ENCODE measurements at regions not wholly inside any gene's neighbourhood (a gene's known extent, or its start where the extent isn't known, plus 50 kb on each side); places are given as distances from the start of the nearest gene placed in this dataset.

- TF ChIP-seq ZSCAN30 (tag by site-specific recombination; IDR thresholded peaks at IDR 0.05): no peak
- TF ChIP-seq, protein P1, sequence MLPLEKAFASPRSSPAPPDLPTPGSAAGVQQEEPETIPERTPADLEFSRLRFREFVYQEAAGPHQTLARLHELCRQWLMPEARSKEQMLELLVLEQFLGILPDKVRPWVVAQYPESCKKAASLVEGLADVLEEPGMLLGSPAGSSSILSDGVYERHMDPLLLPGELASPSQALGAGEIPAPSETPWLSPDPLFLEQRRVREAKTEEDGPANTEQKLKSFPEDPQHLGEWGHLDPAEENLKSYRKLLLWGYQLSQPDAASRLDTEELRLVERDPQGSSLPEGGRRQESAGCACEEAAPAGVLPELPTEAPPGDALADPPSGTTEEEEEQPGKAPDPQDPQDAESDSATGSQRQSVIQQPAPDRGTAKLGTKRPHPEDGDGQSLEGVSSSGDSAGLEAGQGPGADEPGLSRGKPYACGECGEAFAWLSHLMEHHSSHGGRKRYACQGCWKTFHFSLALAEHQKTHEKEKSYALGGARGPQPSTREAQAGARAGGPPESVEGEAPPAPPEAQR (tag by site-specific recombination; IDR thresholded peaks at IDR 0.05): no peak
- TF ChIP-seq ZBTB8A (tag by site-specific recombination; IDR thresholded peaks at IDR 0.05): no peak
- TF ChIP-seq, protein P2, sequence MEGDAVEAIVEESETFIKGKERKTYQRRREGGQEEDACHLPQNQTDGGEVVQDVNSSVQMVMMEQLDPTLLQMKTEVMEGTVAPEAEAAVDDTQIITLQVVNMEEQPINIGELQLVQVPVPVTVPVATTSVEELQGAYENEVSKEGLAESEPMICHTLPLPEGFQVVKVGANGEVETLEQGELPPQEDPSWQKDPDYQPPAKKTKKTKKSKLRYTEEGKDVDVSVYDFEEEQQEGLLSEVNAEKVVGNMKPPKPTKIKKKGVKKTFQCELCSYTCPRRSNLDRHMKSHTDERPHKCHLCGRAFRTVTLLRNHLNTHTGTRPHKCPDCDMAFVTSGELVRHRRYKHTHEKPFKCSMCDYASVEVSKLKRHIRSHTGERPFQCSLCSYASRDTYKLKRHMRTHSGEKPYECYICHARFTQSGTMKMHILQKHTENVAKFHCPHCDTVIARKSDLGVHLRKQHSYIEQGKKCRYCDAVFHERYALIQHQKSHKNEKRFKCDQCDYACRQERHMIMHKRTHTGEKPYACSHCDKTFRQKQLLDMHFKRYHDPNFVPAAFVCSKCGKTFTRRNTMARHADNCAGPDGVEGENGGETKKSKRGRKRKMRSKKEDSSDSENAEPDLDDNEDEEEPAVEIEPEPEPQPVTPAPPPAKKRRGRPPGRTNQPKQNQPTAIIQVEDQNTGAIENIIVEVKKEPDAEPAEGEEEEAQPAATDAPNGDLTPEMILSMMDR (tag by site-specific recombination; IDR thresholded peaks at IDR 0.05): no peak
- no peak for TF ChIP-seq ZNF174 (tag by site-specific recombination; IDR thresholded peaks at IDR 0.05)
- no peak for TF ChIP-seq ZNF571 (tag by site-specific recombination; IDR thresholded peaks at IDR 0.05)
- TF ChIP-seq MEIS1 (CRISPR knock-in tag; IDR thresholded peaks at IDR 0.05; ENCODE audit: borderline replicate concordance): no peak
- TF ChIP-seq, protein P3, sequence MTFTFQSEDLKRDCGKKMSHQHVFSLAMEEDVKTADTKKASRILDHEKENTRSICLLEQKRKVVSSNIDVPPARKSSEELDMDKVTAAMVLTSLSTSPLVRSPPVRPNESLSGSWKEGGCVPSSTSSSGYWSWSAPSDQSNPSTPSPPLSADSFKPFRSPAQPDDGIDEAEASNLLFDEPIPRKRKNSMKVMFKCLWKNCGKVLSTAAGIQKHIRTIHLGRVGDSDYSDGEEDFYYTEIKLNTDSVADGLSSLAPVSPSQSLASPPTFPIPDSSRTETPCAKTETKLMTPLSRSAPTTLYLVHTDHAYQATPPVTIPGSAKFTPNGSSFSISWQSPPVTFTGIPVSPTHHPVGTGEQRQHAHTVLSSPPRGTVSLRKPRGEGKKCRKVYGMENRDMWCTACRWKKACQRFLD (tag by site-specific recombination; IDR thresholded peaks at IDR 0.05): no peak
- no peak for TF ChIP-seq ZNF639 (tag by site-specific recombination; IDR thresholded peaks at IDR 0.05)
- TF ChIP-seq ZNF660 (tag by site-specific recombination; IDR thresholded peaks at IDR 0.05): no peak
- no peak for TF ChIP-seq ZNF426 (tag by site-specific recombination; IDR thresholded peaks at IDR 0.05)
- TF ChIP-seq ZNF501 (tag by site-specific recombination; IDR thresholded peaks at IDR 0.05): no peak
Measured at GRCh38 chr3:27637346-27637995, 84.7 kb downstream of the EOMES start.

Measured in HEK293 (cell line).